ENCODE measurements at regions not wholly inside any gene's neighbourhood (a gene's known extent, or its start where the extent isn't known, plus 50 kb on each side); places are given as distances from the start of the nearest gene placed in this dataset.

- no peak for DNase-seq (ENCODE audit: low read depth)
- TF ChIP-seq CTCF (conservative IDR thresholded peaks at IDR 0.05; ENCODE audit: control insufficient read depth, insufficient read depth, low read depth, low read length), result no peak
- no peak overlapping the region for H3K4me3 ChIP-seq (ENCODE audit: control insufficient read depth, low read depth, low read length)
These were observed 450.9 kb upstream of the CNTNAP2 start for GRCh38 chr7:145665499-145666258.

GRCh38 chr7:145655666-145656065, 460.9 kb upstream of the CNTNAP2 start:
- no peak overlapping the region for H3K4me3 ChIP-seq (ENCODE audit: control insufficient read depth, low read depth, low read length)
- no peak for DNase-seq (ENCODE audit: low read depth)
- TF ChIP-seq CTCF (conservative IDR thresholded peaks at IDR 0.05; ENCODE audit: control insufficient read depth, insufficient read depth, low read depth, low read length), result no peak

- no peak overlapping the region for H3K4me3 ChIP-seq (ENCODE audit: control insufficient read depth, low read depth, low read length)
- DNase-seq (ENCODE audit: low read depth), result no peak
- no peak for TF ChIP-seq CTCF (conservative IDR thresholded peaks at IDR 0.05; ENCODE audit: control insufficient read depth, insufficient read depth, low read depth, low read length)
These were observed 471.5 kb upstream of the CNTNAP2 start for GRCh38 chr7:145645135-145645515.

GRCh38 chr7:145644426-145645134, 472.0 kb upstream of the CNTNAP2 start:
- no peak overlapping the region for H3K4me3 ChIP-seq (ENCODE audit: control insufficient read depth, low read depth, low read length)
- no peak for TF ChIP-seq CTCF (conservative IDR thresholded peaks at IDR 0.05; ENCODE audit: control insufficient read depth, insufficient read depth, low read depth, low read length)
- DNase-seq (ENCODE audit: low read depth), result peak; percentile 62

GRCh38 chr7:145643981-145644380, 472.6 kb upstream of the CNTNAP2 start:
- TF ChIP-seq CTCF (conservative IDR thresholded peaks at IDR 0.05; ENCODE audit: control insufficient read depth, insufficient read depth, low read depth, low read length), result no peak
- H3K4me3 ChIP-seq (ENCODE audit: control insufficient read depth, low read depth, low read length), result no peak overlapping the region
- DNase-seq (ENCODE audit: low read depth), result peak; percentile 17

GRCh38 chr7:145633513-145633912, 483.1 kb upstream of the CNTNAP2 start:
- TF ChIP-seq CTCF (conservative IDR thresholded peaks at IDR 0.05; ENCODE audit: control insufficient read depth, insufficient read depth, low read depth, low read length), result no peak
- H3K4me3 ChIP-seq (ENCODE audit: control insufficient read depth, low read depth, low read length), result no peak overlapping the region
- DNase-seq (ENCODE audit: low read depth), result no peak

Measured in fibroblast of mammary gland (primary cell).